ENCODE measurements at regions not wholly inside any gene's neighbourhood (a gene's known extent, or its start where the extent isn't known, plus 50 kb on each side); places are given as distances from the start of the nearest gene placed in this dataset.

DNA sequence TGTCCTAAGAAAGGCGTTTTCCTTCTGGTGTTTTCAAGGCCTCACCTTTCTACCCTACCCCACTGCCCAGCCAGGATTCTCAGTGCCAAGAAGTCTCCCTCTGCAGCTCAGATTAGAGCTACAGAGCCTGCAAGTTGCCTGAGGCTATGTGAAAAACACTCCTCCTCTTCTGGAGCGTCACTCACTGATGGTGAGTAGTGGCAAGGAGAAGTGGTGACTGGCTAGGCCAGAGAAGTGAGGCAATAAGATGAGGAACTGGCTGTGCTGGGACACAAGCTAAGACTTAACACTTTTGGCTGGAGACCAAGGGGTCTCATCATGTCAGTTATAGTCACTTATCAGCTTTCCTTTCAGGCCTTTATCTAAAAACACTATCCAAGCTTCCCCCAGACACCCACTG is 86.7 kb upstream of the PRKAR2B start:
- peak; percentile 56 for DNase-seq (ENCODE audit: low read depth)

GRCh38 chr7:106959753-106960152 is 84.8 kb upstream of the PRKAR2B start:
- DNase-seq (ENCODE audit: low read depth), result no peak

DNA sequence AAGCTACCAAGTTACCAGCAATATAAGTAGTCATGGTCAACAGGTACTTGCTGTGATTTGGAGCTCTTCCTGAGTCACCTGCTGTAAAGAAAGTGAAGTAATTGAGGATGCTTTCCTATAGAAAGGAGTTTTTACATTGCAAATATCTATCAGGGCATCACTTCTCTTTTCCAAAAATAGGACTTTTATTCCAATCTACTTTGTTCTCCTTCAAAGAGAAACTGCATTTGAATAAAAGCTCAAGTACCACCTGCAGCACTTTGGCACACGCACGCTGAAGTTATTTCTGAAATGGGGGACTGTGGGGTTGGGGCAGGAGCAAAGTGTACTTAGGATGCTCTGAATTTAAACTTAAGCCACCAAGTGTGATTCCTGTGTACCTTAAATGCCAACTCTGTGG is 81.8 kb upstream of the PRKAR2B start:
- DNase-seq (ENCODE audit: low read depth), result no peak

DNA sequence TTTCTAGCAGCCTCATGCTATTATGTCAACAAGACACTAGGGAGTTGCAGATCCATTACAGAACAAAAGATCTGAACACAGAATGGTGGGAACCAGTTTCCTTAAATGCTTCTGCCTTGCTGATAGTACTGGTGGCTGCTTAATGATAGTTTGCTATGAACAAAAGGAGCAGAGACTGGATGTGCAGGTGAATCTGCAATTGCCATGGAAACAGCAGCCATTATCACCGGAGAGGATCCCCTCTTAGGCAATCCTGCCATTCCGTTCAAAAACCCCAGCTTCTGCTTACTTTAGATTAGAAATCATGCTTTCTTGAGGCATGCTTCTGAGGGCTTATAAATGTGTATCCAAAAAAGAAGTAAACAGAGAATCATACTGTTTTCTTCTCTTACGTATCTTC is 80.0 kb upstream of the PRKAR2B start:
- no peak for DNase-seq (ENCODE audit: low read depth)

GRCh38 chr7:106965108-106965507 is 79.4 kb upstream of the PRKAR2B start:
- no peak for DNase-seq (ENCODE audit: low read depth)

- DNase-seq (ENCODE audit: low read depth), result no peak
Measured at GRCh38 chr7:106966121-106966520, 78.4 kb upstream of the PRKAR2B start.

DNA sequence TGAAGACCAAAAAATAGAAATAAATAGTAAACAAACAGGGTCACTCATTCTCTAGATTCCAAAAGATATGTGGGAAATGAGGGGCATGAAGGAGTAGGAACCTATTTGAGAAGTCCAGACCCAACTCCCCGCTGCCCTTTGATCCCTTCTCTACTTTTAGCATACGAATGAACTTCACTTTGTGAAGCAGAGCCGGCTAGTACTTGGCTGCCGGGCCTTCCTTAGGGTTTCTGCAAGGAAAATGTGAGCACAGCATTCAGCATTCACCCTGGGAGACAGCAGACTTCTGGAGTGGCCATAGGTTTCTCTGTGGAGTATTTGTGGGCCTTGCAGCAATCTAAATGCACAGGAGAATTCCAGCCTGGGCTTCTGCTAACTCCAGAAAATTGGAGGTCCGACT is 76.3 kb upstream of the PRKAR2B start:
- no peak for DNase-seq (ENCODE audit: low read depth)

- no peak for DNase-seq (ENCODE audit: low read depth)
Measured at GRCh38 chr7:106978425-106979420, 65.8 kb upstream of the PRKAR2B start.

DNA sequence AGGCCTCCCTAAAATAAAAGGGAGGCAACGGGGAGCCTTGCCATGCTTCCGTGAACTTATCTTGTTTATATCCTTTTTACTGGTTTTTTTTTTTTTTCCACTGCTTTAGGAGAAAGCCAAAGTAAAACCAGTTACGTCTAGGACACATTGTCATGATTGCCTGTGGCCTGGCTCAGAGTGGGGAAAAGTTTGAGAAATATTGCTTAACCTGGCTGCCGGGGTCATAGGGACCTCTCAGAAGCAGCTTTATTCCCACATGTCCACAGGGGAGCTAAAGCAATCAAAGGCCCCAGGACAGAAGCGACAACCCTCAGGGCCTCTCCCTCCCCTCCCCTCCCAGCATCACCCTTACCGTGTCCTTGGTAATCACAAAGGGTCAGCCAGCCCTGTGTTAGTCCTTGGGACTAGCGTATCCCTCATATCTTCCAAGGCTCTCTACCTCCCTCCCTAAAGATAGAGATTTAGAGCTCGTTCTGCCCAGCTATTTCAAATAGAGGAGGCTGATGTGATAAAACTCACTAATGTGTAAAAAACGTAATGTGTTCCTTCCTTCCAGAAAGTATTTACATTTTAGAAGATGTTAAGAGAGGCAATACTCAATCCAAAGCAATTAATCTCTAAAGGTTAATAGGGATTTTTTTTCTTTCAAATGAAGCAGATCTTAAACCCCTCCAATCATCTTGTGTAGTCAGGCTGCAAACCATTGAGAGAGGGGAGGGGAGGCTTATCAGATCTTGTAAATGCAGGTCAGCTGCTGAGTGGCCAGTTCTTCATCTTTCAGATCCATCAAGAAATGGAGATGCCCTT is 64.8 kb upstream of the PRKAR2B start:
- no peak for DNase-seq (ENCODE audit: low read depth)

DNA sequence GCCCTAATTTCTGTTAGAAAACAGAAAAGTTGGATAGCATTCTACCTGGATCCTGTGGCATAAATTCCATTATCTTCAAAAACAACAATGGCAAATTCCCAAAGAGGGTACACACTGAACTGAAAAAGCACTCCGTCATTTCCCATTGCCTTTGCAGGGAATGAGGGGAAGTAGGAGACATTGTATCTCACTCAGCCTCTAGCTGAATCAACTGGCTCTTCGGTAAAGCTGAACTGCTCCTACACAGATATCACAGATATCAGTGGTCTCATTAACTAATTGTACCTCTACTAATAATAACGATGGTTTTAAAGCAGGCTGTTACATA is 64.2 kb upstream of the PRKAR2B start:
- no peak for DNase-seq (ENCODE audit: low read depth)

DNA sequence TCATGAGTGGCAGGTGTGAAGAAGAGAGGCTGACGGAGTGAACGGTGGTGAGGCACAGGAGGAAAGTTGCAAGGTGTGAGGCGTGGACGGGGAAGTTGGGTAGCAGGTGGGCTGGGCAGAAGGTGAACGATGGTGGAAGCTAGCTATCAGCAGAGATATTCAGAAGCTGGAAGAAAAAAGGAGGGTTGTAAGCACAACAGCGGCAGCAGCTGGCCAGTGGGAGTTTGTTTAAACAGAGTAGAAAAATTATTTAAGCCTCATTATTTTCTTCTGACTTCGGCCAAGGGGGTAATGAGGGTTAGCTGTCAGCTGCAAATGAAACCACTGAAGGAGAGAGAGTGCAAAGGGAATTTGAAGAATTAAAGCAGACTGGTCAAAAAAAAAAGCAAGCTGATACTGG is 62.1 kb upstream of the PRKAR2B start:
- no peak for DNase-seq (ENCODE audit: low read depth)

- no peak for DNase-seq (ENCODE audit: low read depth)
Measured at GRCh38 chr7:106984034-106984433, 60.5 kb upstream of the PRKAR2B start.

DNA sequence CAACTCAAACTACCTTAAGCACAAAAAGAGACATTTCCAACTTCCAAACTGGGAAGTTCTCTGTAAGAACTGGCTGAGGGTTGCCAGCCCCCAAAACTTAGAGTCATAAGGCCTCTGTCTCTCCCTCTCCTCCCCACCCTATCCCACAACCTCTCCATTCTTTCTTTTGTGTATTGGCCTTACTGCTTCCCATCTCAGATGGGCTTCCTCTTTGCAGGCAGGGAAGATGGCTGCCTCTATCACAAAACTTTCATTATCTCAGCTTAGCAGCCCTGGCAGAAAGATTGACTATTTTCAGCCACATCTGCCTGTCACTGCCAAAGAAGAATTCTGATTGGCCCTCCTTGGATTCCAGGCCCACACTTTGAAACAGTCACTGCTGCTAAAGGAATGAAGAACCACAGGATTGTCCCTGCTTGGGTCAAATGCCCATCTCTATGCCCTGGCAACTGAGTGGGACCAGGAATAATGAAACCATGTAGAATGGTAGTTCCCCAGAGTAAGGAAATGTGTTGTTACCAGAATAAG is 58.0 kb upstream of the PRKAR2B start:
- DNase-seq (ENCODE audit: low read depth), result peak; percentile 49

DNA sequence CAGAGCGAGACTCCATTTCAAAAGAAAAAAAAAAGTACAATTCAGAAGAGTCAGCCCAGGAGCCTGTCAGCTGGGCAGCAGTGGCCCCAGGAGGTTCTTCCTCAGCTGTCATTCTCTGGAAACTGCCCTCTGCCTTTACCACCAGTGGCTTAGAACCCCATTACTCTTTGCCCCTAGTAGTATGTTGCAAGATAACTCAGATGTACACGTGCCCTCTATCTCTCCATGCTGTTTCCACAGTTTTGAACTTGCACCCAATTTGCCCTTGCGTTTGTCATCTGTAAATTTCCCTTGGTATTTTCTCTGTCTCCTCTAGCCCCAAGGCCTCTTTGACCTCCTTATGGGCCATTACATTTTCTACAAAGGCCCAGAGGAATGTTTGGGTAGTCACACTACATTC is 56.7 kb upstream of the PRKAR2B start:
- DNase-seq (ENCODE audit: low read depth), result peak; percentile 15

DNA sequence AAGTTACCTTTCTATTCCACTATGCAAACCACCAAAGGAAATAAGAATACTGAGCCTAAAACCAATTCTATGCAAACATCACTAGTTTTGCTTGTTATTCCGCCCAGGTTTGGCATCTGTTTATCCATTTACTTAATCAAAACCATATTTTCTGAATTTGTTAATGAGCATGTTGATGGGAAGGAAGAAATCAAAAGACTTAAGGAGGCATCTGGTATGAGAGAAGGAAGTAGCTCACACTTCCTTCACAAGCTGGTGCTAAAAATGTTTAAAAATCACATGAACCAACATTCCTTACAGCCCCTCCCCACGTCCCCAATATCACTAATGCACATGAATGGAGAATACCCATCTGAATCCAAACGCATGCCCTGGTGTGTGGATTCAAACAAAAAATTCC is 52.0 kb upstream of the PRKAR2B start:
- no peak for DNase-seq (ENCODE audit: low read depth)

Data from EH (cell line).